ENCODE measurements at regions not wholly inside any gene's neighbourhood (a gene's known extent, or its start where the extent isn't known, plus 50 kb on each side); places are given as distances from the start of the nearest gene placed in this dataset.

DNA sequence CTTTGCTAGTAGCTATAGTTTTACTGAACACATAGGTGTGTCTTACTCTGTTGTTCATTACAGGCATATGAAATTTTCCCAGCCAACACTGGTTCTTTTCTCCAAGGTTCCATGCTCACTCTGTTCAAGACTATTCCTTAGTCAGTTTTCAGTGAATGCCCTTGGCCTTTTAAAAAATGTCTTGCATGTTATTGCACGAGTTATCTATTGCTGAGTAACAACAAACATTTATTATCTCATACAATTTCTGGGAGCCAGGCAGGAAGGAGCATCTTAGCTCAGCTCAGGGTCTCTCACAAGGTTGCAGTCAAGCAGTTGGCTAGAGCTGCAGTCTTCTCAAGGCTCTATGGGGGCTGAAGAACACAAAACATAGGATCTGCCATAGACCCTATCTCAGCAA lies 223.5 kb downstream of the BTG1 start:
- DNase-seq (ENCODE audit: low spot score), result no peak

DNA sequence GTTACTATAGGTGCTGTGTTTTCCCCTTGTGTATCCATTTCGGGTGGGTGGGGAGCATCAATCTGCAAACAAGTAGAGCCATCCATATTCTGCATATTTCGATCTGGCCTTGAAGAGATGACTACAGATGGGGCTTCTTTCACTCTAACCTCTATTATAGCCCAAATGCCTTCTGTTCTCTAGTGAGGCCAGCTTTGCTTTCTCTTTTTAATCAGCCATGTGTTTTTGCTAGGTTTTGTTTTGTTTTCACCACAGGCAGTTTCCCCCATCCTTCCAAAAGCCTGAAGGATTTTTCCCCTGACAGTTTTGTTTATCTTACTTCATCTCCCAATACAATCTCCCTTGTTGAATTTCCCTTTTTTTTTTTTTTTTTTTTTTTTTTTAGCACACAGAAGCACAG lies 224.1 kb downstream of the BTG1 start:
- no peak for DNase-seq (ENCODE audit: low spot score)

DNA sequence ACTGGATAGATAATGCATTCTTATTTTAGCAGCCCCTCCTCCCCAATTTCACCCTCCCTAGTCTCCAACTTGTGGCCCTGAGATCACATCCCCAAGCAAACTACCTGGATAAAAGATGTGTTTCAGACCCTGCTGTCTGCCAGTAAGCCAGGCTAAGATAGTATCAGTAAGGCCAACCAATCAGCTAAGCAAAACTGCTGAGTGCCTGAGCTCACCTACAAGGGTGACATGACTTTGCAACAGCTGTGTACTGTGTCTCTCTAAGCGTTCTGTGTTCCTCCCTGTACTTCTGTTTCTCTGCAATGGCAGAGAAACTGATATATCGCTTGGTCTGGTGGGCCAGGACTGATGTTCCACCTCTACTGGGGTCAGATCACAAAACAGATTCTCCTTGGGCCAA lies 224.9 kb downstream of the BTG1 start:
- no peak for DNase-seq (ENCODE audit: low spot score)

DNA sequence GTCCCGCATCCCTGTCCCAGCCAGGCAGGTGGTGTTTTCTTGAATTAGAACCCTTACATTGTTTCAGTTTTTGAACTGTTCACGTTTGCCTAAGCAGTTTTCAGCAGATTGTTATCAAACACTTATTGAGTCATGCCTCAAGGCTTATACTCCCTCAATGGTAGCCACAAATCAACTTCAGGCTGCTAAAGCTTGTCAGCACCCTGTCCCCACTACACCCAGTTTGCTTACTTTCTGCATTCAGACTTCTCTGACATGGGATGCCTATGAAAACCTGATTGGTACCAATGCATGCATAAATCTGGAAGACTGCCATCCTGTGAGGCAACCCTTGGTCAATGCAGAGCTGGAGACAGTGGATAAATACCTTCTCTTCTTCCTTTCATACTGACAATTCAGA lies 225.4 kb downstream of the BTG1 start:
- no peak for DNase-seq (ENCODE audit: low spot score)

DNA sequence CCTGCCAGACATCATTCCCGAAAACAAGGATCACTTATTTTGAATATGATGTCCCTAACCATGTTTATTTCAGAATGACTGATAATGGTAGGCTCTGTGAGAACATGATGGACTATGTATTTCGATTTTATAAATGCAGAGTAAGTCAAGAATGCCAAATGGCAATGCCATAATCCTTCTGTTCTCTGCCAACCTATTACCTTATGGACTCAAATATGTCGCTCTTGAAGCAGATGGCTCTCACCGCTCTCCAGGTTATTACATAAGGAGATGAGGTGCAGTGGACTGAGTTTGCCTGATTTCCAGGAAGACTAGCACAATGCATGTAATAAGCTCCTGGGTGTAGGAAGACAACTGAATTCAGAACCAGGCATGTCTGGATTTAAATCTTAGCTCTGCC lies 227.2 kb downstream of the BTG1 start:
- DNase-seq (ENCODE audit: low spot score), result no peak

GRCh38 chr12:91914701-91915100 lies 230.9 kb downstream of the BTG1 start:
- no peak for DNase-seq (ENCODE audit: low spot score)

DNA sequence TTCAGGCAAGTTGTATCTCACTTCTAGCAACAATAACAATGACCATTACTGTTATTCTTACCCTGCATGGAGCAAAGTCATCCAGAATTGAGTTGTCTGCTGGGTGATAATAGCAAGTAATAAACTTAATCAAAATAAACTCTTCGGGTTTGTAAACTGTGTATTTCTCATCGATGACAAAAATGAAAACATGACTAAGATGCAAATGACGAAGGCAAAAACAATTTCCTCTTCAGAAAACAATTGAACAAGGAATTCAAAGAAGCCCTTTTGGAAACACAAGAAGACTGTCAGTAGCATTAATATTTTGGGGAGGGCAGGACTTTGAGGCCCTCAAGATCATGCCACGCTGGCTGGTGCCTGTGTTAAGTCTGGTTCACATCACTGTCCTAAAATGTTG lies 232.0 kb downstream of the BTG1 start:
- no peak for DNase-seq (ENCODE audit: low spot score)

GRCh38 chr12:91913124-91913523 lies 232.5 kb downstream of the BTG1 start:
- no peak for DNase-seq (ENCODE audit: low spot score)

- no peak for DNase-seq (ENCODE audit: low spot score)
Observed at GRCh38 chr12:91912178-91912577, 233.5 kb downstream of the BTG1 start.

DNA sequence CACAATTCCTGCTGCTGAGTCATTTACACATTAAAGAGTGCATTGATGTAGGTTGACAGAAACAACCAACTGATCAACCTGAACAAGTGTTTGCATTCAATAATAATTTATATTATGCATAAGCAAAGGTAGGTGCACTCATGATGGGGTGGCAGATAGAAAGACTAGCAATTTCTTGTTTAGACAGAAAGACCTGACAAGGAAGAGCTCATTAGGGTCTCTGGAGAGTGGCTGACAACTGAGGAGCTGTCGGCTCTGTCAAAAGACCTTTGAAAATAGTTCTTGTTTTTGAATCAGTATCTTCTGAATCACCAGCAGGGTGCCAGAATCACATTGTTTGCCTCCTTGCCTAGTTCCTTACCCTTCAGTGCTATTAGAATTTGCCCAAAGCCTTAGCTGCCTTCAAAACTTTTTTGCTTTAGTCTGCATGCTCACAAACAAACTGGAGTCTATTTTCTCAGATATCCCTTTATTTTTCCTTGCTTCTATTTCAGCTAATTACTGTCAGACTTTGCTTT lies 234.7 kb downstream of the BTG1 start:
- DNase-seq (ENCODE audit: low spot score), result no peak

GRCh38 chr12:91902860-91903683 lies 242.6 kb downstream of the BTG1 start:
- no peak for DNase-seq (ENCODE audit: low spot score)

DNA sequence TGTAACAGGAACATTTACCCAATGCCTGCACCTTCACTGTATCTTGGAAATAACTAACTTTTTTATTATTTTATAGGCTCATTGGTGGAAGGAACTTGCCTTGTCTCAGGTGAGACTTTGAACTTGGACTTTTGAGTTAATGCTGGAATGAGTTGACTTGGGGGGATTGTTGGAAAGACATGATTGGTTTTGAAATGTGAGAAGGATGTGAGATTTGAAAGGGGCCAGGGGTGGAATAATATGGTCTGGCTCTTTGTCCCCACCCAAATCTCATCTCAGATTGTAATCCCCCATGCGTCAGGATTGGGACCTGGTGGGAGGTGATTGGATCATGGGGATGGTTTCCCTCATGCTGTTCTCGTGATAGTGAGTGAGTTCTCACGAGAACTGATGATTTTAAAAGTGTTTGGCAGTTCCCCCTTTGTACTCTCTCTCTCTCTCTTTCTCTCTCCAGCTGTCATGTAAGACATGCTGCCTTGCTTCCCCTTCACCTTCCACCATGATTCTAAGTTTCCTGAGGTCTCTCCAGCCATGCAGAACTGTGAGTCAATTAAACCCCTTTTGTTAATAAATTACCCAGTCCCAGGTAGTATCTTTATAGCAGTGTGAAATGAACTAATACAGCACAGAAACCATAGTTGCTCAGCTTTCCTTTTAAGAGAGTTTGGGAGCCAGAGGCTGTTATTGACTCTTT lies 244.1 kb downstream of the BTG1 start:
- no peak for DNase-seq (ENCODE audit: low spot score)

GRCh38 chr12:91900971-91901370 lies 244.7 kb downstream of the BTG1 start:
- DNase-seq (ENCODE audit: low spot score), result no peak

DNA sequence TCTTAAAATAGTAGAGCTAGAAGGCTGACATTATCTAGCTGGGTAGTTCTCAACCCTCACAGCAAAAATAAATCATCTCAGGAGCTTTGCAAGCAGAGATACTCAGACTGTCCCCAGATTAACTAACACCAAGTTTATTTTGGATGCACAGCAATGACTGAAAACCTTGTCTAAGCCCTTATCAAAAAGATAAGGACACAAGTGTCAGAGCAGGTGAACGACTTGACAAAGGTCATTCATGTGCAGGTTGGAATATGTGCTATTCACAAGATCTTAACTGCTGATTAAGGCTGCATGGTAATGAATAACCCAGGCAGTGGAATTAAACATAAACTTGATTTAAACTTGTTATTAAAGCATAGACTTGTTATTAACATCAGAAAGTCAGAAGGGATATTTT lies 246.6 kb downstream of the BTG1 start:
- DNase-seq (ENCODE audit: low spot score), result no peak

DNA sequence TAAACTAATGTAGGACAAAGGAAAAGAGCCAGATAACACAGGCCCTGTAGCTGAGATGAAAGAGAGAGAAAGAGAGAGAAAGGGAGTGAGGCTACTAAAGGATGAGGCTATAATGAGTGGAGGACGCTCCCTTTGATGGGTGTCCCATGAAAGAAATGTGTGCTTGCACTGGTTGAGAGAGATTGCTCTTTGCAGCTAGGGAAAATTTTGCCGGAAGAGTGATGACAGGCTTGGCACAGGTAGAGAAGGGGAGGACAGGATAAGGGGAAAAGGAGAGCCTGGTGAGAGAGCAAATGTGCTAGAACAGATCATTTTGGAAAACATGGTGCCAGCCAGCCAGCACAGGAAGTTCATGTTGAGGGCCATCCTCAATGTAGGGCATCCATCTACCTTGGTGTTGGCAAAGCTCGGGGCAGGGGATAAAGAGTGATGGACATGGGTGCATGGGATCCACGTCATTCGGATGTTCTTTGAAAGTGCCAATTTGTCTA lies 248.6 kb downstream of the BTG1 start:
- DNase-seq (ENCODE audit: low spot score), result no peak

GRCh38 chr12:91896286-91897024 lies 249.2 kb downstream of the BTG1 start:
- DNase-seq (ENCODE audit: low spot score), result no peak

DNA sequence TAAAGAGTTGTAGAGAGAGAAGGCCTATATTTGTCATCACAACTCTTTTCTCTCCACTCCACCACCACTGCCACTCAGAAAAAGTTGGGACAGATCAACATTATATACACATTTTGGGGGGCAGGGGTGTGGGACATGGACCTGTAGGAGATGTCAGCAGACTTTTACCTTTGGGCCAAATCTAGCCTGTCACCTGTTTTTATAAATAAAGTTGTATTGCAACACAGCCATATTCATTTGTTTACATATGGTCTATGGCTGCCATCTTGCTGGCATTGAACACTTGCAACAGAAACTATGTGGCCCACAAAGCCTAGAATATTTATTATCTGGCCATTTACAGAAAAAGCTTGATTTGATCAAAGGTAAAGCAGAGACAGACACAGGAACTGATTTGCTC lies 250.7 kb downstream of the BTG1 start:
- no peak for DNase-seq (ENCODE audit: low spot score)

DNA sequence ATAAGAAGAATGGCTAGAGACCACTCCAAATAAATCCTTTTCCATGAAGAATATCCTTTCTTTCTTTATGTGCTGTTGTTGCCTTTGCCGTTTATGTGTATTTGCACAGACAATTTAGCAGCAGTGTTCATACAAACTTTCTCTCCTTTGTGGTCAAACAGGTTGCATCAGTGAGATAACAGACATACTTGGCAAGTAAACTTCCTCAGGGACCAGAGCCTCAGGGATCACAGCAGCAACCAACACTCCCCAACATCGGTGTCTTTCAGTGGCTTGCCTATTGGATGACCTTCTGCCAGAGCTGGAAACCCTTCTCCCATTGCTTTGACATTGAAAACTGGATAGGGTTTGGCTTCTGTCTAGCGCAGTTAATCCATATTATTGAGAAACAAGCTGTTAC lies 252.2 kb downstream of the BTG1 start:
- no peak for DNase-seq (ENCODE audit: low spot score)

- DNase-seq (ENCODE audit: low spot score), result no peak
Observed at GRCh38 chr12:91892081-91892855, 253.4 kb downstream of the BTG1 start.

GRCh38 chr12:91890742-91891141 lies 254.9 kb downstream of the BTG1 start:
- DNase-seq (ENCODE audit: low spot score), result no peak

- DNase-seq (ENCODE audit: low spot score), result no peak
Observed at GRCh38 chr12:91889910-91890309, 255.7 kb downstream of the BTG1 start.

Data from HT-29 (cell line).